Thymus (tissue), 11 donors: ENCODE measurements at regions not wholly inside any gene's neighbourhood (a gene's known extent, or its start where the extent isn't known, plus 50 kb on each side); places are given as distances from the start of the nearest gene placed in this dataset.

ENCODE experiments used
- DNase-seq, 9 donors: peaks; one replicate each; pipeline ENCODE4 v3.0.0-alpha.2; 2013; ENCODE audit warnings: low spot score in 9 of 9, low read depth in 6 of 9, missing footprints in 1 of 9
- H3K27ac ChIP-seq, 2 donors: one replicate each; pipeline ENCODE4 v1.5.1; 2013; ENCODE audit warnings: control low read depth in 1 of 2, low read depth in 1 of 2, low read length in 1 of 2, mild to moderate bottlenecking in 1 of 2, moderate library complexity in 1 of 2
- H3K27me3 ChIP-seq, 2 donors: one replicate each; pipeline ENCODE4 v1.5.1; 2013; ENCODE audit warnings: low read length in 1 of 2; ENCODE audit not compliant: control insufficient read depth in 2 of 2, insufficient read depth in 1 of 2
- H3K36me3 ChIP-seq, 2 donors: one replicate each; pipeline ENCODE4 v1.5.1; 2013; ENCODE audit warnings: low read length in 1 of 2, mild to moderate bottlenecking in 1 of 2, moderate library complexity in 1 of 2; ENCODE audit not compliant: control insufficient read depth in 2 of 2, insufficient read depth in 2 of 2
- H3K4me1 ChIP-seq, 2 donors: one replicate each; pipeline ENCODE4 v1.5.1; 2013; ENCODE audit warnings: low read length in 2 of 2; ENCODE audit not compliant: control insufficient read depth in 2 of 2, insufficient read depth in 2 of 2
- H3K4me3 ChIP-seq, 2 donors: one replicate each; pipeline ENCODE4 v1.5.1; 2013; ENCODE audit warnings: low read length in 2 of 2, control low read depth in 1 of 2, mild to moderate bottlenecking in 1 of 2
- H3K9me3 ChIP-seq, 2 donors: one replicate each; pipeline ENCODE4 v1.5.1; 2013; ENCODE audit warnings: low read length in 1 of 2, mild to moderate bottlenecking in 1 of 2; ENCODE audit not compliant: control insufficient read depth in 2 of 2, insufficient read depth in 1 of 2
- WGBS: extraction: QIAGEN DNeasy Blood & Tissue Kit; methylation state at CpG from one replicate; pipeline ENCODE4 v1.1.7; 2013; 5-methylcytosine and 5-hydroxymethylcytosine counted together
- donor health status: healthy.

DNA sequence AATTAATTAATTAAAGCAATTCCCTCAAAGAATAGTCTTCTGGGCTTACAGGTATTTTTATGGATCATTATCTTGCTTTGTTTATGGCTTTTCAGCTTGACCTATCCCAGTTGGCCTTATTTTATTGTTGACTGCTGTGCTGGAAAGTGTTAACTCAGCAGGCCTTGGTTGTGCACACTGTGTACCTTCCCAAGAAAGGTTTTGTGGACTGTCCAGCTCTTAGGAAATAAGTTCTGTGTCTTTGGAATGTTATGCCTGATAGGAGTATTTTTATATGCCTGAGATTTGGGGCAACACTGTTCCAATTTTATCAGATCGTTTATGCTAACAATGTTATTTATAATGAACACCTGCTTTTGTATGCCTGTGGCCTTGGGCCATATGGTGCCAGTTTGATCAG, 671.9 kb upstream of the ZNF804A start:
- 93% methylated on average over 1 of the region's 1 CpG for WGBS
- H3K4me1 ChIP-seq = no peaks in the 10 kb centered on the region
- no peak overlapping the region for H3K27ac ChIP-seq
- no peaks in the 10 kb centered on the region for H3K9me3 ChIP-seq
- DNase-seq = no peak
- no peaks in the 10 kb centered on the region for H3K36me3 ChIP-seq
- no peak overlapping the region for H3K4me3 ChIP-seq
- H3K27me3 ChIP-seq = no peaks in the 10 kb centered on the region

GRCh38 chr2:183927406-183928325, 670.7 kb upstream of the ZNF804A start:
- H3K36me3 ChIP-seq = no peaks in the 10 kb centered on the region
- no peak for DNase-seq
- no peak overlapping the region for H3K4me3 ChIP-seq
- H3K27ac ChIP-seq = no peak overlapping the region
- H3K9me3 ChIP-seq = no peaks in the 10 kb centered on the region
- no peaks in the 10 kb centered on the region for H3K4me1 ChIP-seq
- WGBS = 89% methylated on average over 4 of the region's 4 CpGs
- no peaks in the 10 kb centered on the region for H3K27me3 ChIP-seq

GRCh38 chr2:183935005-183935404, 663.3 kb upstream of the ZNF804A start:
- H3K4me3 ChIP-seq = no peak overlapping the region
- DNase-seq = no peak
- no peaks in the 10 kb centered on the region for H3K27me3 ChIP-seq
- H3K36me3 ChIP-seq = no peaks in the 10 kb centered on the region
- H3K4me1 ChIP-seq = no peaks in the 10 kb centered on the region
- peaks cover 2 to 13% of the 10 kb centered on the region in 2 donors for H3K9me3 ChIP-seq
- H3K27ac ChIP-seq = no peak overlapping the region
- 92% methylated on average over 3 of the region's 3 CpGs for WGBS

GRCh38 chr2:183937220-183937619, 661.1 kb upstream of the ZNF804A start:
- no peaks in the 10 kb centered on the region for H3K27me3 ChIP-seq
- no peak for DNase-seq
- H3K9me3 ChIP-seq = peaks cover 2 to 13% of the 10 kb centered on the region in 2 donors
- H3K4me3 ChIP-seq = no peak overlapping the region
- H3K27ac ChIP-seq = no peak overlapping the region
- no peaks in the 10 kb centered on the region for H3K4me1 ChIP-seq
- WGBS = 90% methylated on average over 2 of the region's 2 CpGs
- H3K36me3 ChIP-seq = no peaks in the 10 kb centered on the region

DNA sequence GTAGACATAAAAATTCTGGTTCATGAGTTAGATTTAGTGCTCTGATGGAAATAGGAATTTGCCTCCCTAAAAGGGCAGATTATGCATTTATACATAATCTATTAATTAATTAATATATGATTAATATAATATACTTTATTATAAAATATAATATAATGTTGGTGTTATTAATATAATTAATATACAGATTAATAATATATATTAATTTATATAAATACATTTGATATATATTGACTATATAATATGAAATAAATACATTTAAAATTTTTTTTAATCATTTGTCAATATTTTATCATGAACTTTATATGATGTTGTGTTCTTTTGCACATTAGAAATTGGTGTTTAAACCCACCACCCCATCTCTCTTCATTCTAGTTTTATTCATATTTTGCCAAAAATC, 652.1 kb upstream of the ZNF804A start:
- Histone ChIP-seq H3K4me3 (no peak overlapping the region), H3K4me1 (no peaks in the 10 kb centered on the region), H3K9me3 (no peaks in the 10 kb centered on the region), H3K36me3 (no peaks in the 10 kb centered on the region), H3K27me3 (no peaks in the 10 kb centered on the region), H3K27ac (no peak overlapping the region)
- DNase-seq = no peak

DNA sequence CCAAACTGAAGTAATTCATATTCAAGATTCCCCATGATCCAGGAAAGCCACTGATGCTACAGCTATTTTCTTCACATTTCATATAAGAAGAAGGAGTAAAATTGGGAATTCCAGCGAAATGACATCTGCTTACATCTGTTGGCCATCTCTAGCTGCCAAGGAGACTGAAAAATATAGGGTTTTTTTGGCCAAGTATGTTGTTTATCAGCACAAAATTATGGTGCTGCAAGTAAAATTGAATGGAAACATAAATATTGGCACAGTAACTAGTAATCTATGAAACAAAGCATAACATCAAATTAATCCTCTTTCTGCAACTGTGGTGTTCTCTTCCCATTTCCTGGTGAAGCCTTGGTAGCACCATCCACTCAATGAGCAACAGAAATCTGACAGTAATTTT, 649.5 kb upstream of the ZNF804A start:
- Histone ChIP-seq H3K36me3 (no peaks in the 10 kb centered on the region), H3K4me3 (no peak overlapping the region), H3K4me1 (no peaks in the 10 kb centered on the region), H3K9me3 (no peaks in the 10 kb centered on the region), H3K27me3 (no peaks in the 10 kb centered on the region), H3K27ac (no peak overlapping the region)
- DNase-seq = no peak
- WGBS = 67% methylated on average over 1 of the region's 1 CpG

- Histone ChIP-seq H3K4me3 (no peak overlapping the region), H3K27ac (no peak overlapping the region), H3K4me1 (no peaks in the 10 kb centered on the region), H3K36me3 (no peaks in the 10 kb centered on the region), H3K9me3 (no peaks in the 10 kb centered on the region), H3K27me3 (no peaks in the 10 kb centered on the region)
- WGBS = 92% methylated on average over 1 of the region's 1 CpG
- no peak for DNase-seq
Measured at GRCh38 chr2:183950673-183951072, 647.7 kb upstream of the ZNF804A start.

GRCh38 chr2:183951630-183952029, 646.7 kb upstream of the ZNF804A start:
- 95% methylated on average over 2 of the region's 2 CpGs for WGBS
- no peak for DNase-seq
- Histone ChIP-seq H3K4me3 (no peak overlapping the region), H3K27me3 (no peaks in the 10 kb centered on the region), H3K36me3 (no peaks in the 10 kb centered on the region), H3K9me3 (no peaks in the 10 kb centered on the region), H3K4me1 (no peaks in the 10 kb centered on the region), H3K27ac (no peak overlapping the region)

GRCh38 chr2:183952741-183953140, 645.6 kb upstream of the ZNF804A start:
- no peaks in the 10 kb centered on the region for H3K9me3 ChIP-seq
- no peak for DNase-seq
- WGBS = 72% methylated on average over 2 of the region's 2 CpGs

More at GRCh38 chr2:183952741-183953140, 645.6 kb upstream of the ZNF804A start:
- Histone ChIP-seq H3K4me1 (no peaks in the 10 kb centered on the region), H3K4me3 (no peak overlapping the region), H3K27ac (no peak overlapping the region), H3K27me3 (no peaks in the 10 kb centered on the region), H3K36me3 (no peaks in the 10 kb centered on the region)
